ENCODE measurements at regions not wholly inside any gene's neighbourhood (a gene's known extent, or its start where the extent isn't known, plus 50 kb on each side); places are given as distances from the start of the nearest gene placed in this dataset.

DNA sequence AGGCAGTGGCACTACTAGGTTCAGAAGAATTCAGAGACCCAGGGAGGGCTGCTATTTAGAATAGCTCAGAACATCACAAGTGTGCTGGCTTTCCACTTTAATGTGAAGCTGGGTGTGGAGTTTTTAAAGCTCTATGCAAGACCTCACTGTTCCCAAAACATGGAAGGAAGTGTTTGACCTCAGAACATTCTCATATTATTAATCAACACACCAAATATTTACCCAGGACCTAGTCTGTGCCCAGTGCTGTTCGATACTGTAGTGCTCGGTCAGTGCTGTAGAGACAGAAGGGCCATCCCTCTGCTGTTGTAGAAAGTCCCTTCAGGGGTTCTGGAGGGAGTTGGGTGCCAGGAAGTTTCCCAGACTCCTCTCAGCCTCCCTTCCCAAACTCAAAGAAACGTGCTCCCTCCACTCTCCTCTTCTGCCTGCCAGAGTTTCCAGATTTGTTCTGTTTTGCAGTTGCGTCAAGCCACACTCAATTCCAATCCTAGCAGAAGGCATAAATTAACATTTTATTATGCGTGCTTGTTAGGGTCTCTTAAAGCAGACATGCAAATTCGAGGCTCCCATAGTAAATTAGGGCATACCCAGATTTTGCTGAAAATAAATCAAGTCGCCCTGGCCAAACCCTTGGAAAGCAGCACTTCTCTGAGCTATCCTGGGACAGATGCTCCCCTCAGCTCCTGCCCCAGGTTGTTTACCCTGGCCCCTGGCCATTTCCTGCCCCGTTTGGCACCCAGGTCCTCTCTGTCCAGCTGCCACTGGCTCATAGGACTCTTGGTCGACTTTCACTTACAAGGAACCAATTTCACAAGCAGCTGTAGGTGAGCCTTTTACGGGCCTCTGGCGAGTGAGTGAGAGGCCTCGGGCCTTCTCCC, 248.6 kb downstream of the HIVEP2 start:
- no CpG with 5 or more reads among the region's 12 CpGs for WGBS (ENCODE audit: insufficient coverage, insufficient read length)

GRCh38 chr6:142697001-142697335, 248.0 kb downstream of the HIVEP2 start:
- no peaks in the 10 kb centered on the region for H3K4me1 ChIP-seq (ENCODE audit: control insufficient read depth, insufficient read depth, low read length)
- WGBS (ENCODE audit: insufficient coverage, insufficient read length) = no CpG with 5 or more reads among the region's 3 CpGs
- no peak overlapping the region for H3K4me3 ChIP-seq (ENCODE audit: low read length)
- no peaks in the 10 kb centered on the region for H3K9me3 ChIP-seq (ENCODE audit: control insufficient read depth, insufficient read depth, low read length)
- no peak overlapping the region for H3K27ac ChIP-seq (ENCODE audit: low read length)
- H3K27me3 ChIP-seq (ENCODE audit: control insufficient read depth, insufficient read depth, low read length) = no peaks in the 10 kb centered on the region
- H3K36me3 ChIP-seq (ENCODE audit: control insufficient read depth, insufficient read depth, low read length) = no peaks in the 10 kb centered on the region
- no peak for DNase-seq (ENCODE audit: low read depth, low spot score)

More for the DNA sequence above, 248.6 kb downstream of the HIVEP2 start:
- Histone ChIP-seq H3K9me3 (ENCODE audit: control insufficient read depth, insufficient read depth, low read length) (no peaks in the 10 kb centered on the region), H3K4me3 (ENCODE audit: low read length) (no peak overlapping the region), H3K36me3 (ENCODE audit: control insufficient read depth, insufficient read depth, low read length) (no peaks in the 10 kb centered on the region), H3K4me1 (ENCODE audit: control insufficient read depth, insufficient read depth, low read length) (no peaks in the 10 kb centered on the region), H3K27me3 (ENCODE audit: control insufficient read depth, insufficient read depth, low read length) (no peaks in the 10 kb centered on the region), H3K27ac (ENCODE audit: low read length) (no peak overlapping the region)
- no peak for DNase-seq (ENCODE audit: low read depth, low spot score)

DNA sequence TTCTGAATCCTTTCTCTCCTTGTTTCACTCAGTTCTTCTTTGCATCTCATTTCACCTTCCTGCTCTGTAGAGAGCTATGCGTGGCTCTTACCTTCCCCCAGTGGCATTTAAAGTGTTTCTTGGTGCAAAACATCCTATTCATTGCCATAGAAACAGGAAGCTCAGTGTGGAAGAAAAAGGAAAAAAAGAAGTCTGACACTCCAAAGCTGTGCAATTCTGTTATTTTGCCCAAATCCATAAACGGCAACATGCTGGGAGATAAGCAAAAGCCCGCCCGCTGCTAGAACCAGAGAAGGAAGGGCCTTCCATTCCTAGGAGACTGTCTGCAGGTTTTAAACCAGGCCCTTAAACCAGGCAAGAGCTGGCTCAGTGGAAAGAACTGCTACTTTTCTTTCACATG, 247.1 kb downstream of the HIVEP2 start:
- DNase-seq (ENCODE audit: low read depth, low spot score) = no peak
- no peak overlapping the region for H3K4me3 ChIP-seq (ENCODE audit: low read length)
- no peak overlapping the region for H3K27ac ChIP-seq (ENCODE audit: low read length)
- H3K9me3 ChIP-seq (ENCODE audit: control insufficient read depth, insufficient read depth, low read length) = no peaks in the 10 kb centered on the region
- WGBS (ENCODE audit: insufficient coverage, insufficient read length) = no CpG with 5 or more reads among the region's 4 CpGs
- H3K36me3 ChIP-seq (ENCODE audit: control insufficient read depth, insufficient read depth, low read length) = no peaks in the 10 kb centered on the region
- peaks cover 3% of the 10 kb centered on the region; the same call in 1 of the 2 replicates for H3K4me1 ChIP-seq (ENCODE audit: control insufficient read depth, insufficient read depth, low read length)
- H3K27me3 ChIP-seq (ENCODE audit: control insufficient read depth, insufficient read depth, low read length) = no peaks in the 10 kb centered on the region

DNA sequence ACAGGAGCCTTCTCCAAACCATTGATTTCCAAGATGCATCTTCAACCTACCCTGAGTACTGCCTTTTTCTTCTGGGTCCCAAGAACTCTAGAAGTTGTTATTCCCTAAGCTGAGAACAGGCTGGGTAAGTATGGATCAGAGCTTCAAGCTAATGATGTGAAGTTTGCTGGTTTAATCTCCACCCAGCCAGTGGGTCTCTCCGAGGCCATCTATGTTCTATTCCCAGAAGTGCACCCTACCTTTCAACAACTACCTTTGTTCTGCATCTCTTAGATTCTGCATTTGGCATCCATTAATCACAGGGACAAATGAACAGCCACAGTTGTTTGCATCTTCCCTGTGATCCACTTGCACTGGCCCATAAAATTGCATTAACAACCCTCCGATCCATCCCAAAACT, 246.2 kb downstream of the HIVEP2 start:
- H3K27ac ChIP-seq (ENCODE audit: low read length) = no peak overlapping the region
- DNase-seq (ENCODE audit: low read depth, low spot score) = no peak
- no CpG with 5 or more reads among the region's 2 CpGs for WGBS (ENCODE audit: insufficient coverage, insufficient read length)

DNA sequence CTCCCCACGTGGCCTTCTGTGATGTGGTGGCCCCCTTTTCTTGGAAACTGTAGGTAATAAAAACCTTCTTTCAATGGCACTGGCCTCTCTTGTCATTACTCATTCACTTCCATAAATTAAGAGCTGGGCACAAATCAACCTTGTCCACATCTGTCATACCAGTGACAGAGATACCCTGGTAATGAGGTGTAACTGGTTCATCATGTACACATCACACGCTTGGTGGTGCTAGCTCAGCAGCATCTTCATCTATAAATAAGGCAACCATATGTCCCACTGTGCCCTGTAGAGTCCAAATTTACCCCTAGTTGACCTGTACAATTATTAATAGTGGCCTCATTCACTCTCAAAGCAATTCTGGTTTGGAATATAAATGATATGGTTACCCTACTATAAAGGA, 245.6 kb downstream of the HIVEP2 start:
- DNase-seq (ENCODE audit: low read depth, low spot score) = no peak
- peaks cover 3% of the 10 kb centered on the region; the same call in 1 of the 2 replicates for H3K4me1 ChIP-seq (ENCODE audit: control insufficient read depth, insufficient read depth, low read length)
- H3K4me3 ChIP-seq (ENCODE audit: low read length) = no peak overlapping the region
- no peaks in the 10 kb centered on the region for H3K36me3 ChIP-seq (ENCODE audit: control insufficient read depth, insufficient read depth, low read length)
- no peaks in the 10 kb centered on the region for H3K27me3 ChIP-seq (ENCODE audit: control insufficient read depth, insufficient read depth, low read length)
- WGBS (ENCODE audit: insufficient coverage, insufficient read length) = no CpG with 5 or more reads among the region's 2 CpGs
- no peaks in the 10 kb centered on the region for H3K9me3 ChIP-seq (ENCODE audit: control insufficient read depth, insufficient read depth, low read length)
- no peak overlapping the region for H3K27ac ChIP-seq (ENCODE audit: low read length)

More for the DNA sequence above, 246.2 kb downstream of the HIVEP2 start:
- peaks cover 3% of the 10 kb centered on the region; the same call in 1 of the 2 replicates for H3K4me1 ChIP-seq (ENCODE audit: control insufficient read depth, insufficient read depth, low read length)
- no peaks in the 10 kb centered on the region for H3K27me3 ChIP-seq (ENCODE audit: control insufficient read depth, insufficient read depth, low read length)
- H3K4me3 ChIP-seq (ENCODE audit: low read length) = no peak overlapping the region
- no peaks in the 10 kb centered on the region for H3K36me3 ChIP-seq (ENCODE audit: control insufficient read depth, insufficient read depth, low read length)
- no peaks in the 10 kb centered on the region for H3K9me3 ChIP-seq (ENCODE audit: control insufficient read depth, insufficient read depth, low read length)

GRCh38 chr6:142700032-142700431, 244.9 kb downstream of the HIVEP2 start:
- Histone ChIP-seq H3K4me1 (ENCODE audit: control insufficient read depth, insufficient read depth, low read length) (peaks cover 3% of the 10 kb centered on the region; the same call in 1 of the 2 replicates), H3K9me3 (ENCODE audit: control insufficient read depth, insufficient read depth, low read length) (no peaks in the 10 kb centered on the region), H3K36me3 (ENCODE audit: control insufficient read depth, insufficient read depth, low read length) (no peaks in the 10 kb centered on the region), H3K27ac (ENCODE audit: low read length) (no peak overlapping the region), H3K4me3 (ENCODE audit: low read length) (no peak overlapping the region), H3K27me3 (ENCODE audit: control insufficient read depth, insufficient read depth, low read length) (no peaks in the 10 kb centered on the region)
- no CpG with 5 or more reads among the region's 4 CpGs for WGBS (ENCODE audit: insufficient coverage, insufficient read length)
- DNase-seq (ENCODE audit: low read depth, low spot score) = no peak

GRCh38 chr6:142700671-142701312, 244.2 kb downstream of the HIVEP2 start:
- no peak for DNase-seq (ENCODE audit: low read depth, low spot score)
- Histone ChIP-seq H3K27me3 (ENCODE audit: control insufficient read depth, insufficient read depth, low read length) (no peaks in the 10 kb centered on the region), H3K27ac (ENCODE audit: low read length) (no peak overlapping the region), H3K4me1 (ENCODE audit: control insufficient read depth, insufficient read depth, low read length) (peaks cover 3% of the 10 kb centered on the region; the same call in 1 of the 2 replicates), H3K9me3 (ENCODE audit: control insufficient read depth, insufficient read depth, low read length) (no peaks in the 10 kb centered on the region), H3K36me3 (ENCODE audit: control insufficient read depth, insufficient read depth, low read length) (no peaks in the 10 kb centered on the region), H3K4me3 (ENCODE audit: low read length) (no peak overlapping the region)
- no CpG with 5 or more reads among the region's 7 CpGs for WGBS (ENCODE audit: insufficient coverage, insufficient read length)

All from iPS DF 6.9 (cell line).